ENCODE measurements at regions not wholly inside any gene's neighbourhood (a gene's known extent, or its start where the extent isn't known, plus 50 kb on each side); places are given as distances from the start of the nearest gene placed in this dataset.
"Not testable (repeated sequence)": the region's sequence is repeated elsewhere in the genome, so short reads cannot be mapped to it uniquely, and the experiment has no call there.

- DNase-seq, result no peak
These were observed 264.2 kb downstream of the BCL11B start for GRCh38 chr14:99007795-99008194.

GRCh38 chr14:99009871-99010270 lies 262.1 kb downstream of the BCL11B start:
- no peak for DNase-seq

DNA sequence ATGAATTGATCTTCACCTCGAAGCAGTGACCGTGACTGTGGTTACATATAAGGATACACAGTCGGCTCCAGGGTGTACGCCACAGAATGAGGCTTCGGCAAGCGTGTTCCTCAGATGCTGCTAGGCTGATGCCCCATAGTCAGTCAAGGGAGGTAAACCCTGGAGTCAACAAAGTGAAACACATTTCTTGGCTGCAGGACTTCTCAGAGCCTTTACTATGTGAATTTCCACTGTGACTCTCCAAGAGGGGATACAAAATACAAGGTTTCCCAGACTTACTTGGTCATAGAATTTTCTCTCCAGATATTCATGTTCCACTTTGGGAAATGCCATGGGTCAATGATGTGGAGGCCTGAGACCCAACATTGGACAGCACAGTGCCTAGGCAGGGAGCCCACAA lies 260.6 kb downstream of the BCL11B start:
- DNase-seq, result no peak

DNA sequence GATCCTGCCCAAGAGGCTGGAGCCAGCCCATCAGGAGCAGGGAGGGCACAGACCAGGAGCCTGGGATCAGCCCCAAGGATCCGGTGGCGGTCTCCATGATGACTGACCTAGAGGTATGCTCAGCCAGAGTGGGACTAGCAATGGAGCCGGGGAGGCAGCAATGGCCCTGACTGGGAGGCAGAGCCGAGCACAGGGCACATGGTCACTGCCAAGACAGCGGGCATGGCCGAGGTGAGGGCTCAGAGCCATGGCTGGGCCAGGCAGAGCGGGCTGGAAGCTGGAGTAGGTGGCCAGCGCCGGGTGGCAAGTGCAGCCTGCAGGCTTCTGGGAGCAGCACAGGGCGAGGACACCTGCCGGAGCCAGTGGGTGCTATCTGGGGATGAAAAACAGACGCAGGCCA lies 259.3 kb downstream of the BCL11B start:
- no peak for DNase-seq

- no peak for DNase-seq
These were observed 256.2 kb downstream of the BCL11B start for GRCh38 chr14:99015833-99016232.

- DNase-seq, result no peak
These were observed 248.6 kb downstream of the BCL11B start for GRCh38 chr14:99023371-99023770.

DNA sequence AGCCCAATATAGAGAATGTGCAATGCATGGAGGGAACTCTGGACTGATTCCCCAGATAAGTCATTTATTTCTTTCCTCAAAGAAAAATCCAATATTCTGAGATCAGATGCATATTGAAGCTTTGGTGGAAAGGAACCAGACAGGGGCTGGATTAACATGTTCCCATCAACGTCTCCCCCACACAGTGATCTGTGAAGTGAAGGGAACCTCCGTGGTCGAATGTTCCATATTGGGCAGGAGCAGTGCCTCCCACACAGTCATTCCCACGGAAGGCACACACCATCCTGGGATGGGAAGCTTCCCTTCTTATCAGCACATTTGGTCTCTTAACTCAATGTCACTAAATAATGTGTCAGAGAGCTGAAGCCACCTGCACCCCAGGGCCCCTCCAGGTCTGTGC lies 247.1 kb downstream of the BCL11B start:
- DNase-seq, result no peak

- DNase-seq, result no peak
These were observed 246.6 kb downstream of the BCL11B start for GRCh38 chr14:99025418-99025817.

DNA sequence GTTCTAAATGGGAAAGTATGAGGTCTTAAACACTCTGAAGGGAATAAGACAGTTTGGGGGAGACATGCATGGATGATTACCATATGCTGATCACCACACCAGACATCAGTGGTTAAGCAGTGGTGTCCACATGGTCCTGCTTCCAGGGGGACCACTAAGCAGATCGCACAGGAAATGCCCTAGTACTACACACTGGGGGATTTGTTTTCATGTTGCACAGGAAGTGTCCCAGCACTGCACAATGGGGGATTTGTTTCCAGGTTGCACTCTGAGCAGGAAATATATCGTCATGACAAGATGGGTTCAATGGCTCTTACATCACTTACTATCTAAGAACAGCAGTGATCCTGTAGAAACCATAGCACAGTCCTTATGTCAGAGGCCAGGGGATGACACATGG lies 245.5 kb downstream of the BCL11B start:
- no peak for DNase-seq

DNA sequence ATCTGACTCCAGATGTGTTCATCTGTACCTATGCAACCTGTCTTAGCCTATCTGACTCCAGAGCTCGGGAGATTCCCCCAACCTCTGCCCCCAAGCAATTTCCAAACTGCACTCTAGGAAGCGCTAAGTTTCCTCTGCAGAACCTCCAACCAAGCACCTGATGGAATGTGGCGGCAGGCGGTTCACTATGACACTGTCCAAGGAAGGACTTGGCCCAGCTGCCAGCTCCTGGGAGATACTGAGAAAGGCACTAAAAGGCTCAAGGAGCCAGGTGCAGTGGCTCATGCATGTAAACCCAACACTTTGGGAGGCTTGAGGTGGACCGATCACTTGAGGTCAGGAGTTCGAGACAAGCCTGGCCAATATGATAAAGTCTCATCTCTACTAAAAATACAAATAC lies 244.0 kb downstream of the BCL11B start:
- no peak for DNase-seq

GRCh38 chr14:99028521-99028920 lies 243.5 kb downstream of the BCL11B start:
- DNase-seq, result no peak

DNA sequence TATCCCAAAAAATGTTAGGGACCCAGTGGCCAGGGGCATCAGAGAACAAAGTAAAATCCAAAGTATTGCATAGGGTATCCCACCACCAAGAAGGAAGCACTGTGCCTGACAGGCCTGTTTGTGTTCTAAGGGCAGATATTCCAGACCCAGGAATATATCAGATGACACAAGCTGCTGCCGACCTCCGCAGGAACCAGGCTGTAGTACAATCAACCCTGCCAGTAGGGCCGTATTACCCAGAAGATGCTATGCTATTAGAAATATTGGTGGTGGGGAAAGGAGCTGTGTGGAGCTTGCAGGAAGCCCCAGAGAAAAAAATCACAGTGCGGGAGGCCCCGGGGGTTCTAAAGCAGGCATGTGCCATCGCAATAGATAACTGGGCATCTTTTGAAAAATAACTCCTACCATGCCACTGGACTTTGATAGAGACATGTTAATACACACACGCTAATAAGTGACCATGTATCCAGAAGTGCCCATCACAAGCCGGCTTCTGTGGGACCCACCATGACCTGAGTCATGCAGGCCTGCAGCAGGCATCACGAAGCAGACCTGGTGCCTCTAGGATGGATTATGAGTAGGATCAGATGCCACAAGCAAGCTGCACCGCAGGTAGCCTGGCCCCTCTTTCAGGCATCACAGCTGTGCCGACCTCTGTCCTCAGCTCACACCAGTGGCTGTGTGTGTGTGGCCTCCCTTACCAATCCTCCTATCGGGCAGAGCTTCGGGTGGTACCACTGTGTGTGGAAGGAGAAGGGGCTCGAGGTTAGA lies 242.7 kb downstream of the BCL11B start:
- no peak for DNase-seq

DNA sequence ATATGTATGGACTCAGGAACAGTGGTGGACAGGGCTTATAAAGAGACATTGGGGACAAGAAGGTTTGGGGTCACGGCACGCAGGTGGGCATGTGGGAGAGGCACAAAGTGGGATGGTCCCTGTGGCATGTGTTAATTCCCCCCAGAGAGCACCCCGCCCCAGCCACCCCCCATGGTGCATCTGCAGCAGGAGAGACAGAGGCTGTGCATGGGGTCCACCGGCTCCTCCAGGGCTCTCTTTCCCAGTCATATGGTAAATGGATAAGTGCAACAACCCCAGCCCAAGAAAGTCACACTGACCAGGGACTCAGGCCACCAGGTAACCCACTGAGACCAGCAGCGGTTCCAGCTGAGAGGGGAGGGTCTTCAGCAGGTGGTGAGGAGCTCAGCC lies 242.1 kb downstream of the BCL11B start:
- DNase-seq, result no peak

- DNase-seq, result no peak
These were observed 241.5 kb downstream of the BCL11B start for GRCh38 chr14:99030454-99030853.

DNA sequence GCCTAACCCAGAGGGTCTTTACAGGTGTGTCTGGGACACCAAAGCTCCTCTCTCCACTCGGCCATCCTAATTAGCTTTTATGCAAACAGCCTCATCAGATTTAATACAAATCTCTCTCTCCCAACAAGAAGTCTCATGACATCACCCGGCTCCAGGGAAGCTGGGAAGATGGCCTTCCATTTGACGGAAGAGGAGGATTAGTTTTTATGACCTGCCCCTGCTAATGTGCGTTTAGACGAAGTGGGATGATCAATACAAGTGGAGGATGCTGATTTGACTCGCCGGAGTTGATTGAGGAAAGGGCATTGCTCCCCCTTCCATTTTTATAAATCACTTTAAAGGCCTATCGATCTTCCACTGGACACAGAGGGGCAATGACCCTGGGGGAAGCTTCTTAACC lies 239.2 kb downstream of the BCL11B start:
- DNase-seq, result no peak

- DNase-seq, result no peak
These were observed 238.0 kb downstream of the BCL11B start for GRCh38 chr14:99033951-99034350.

- DNase-seq, result no peak
These were observed 237.3 kb downstream of the BCL11B start for GRCh38 chr14:99034711-99035171.

- DNase-seq, result no peak
These were observed 236.7 kb downstream of the BCL11B start for GRCh38 chr14:99035268-99035667.

GRCh38 chr14:99035712-99036610 lies 236.0 kb downstream of the BCL11B start:
- DNase-seq, result no peak

- DNase-seq, result peak; percentile 25
These were observed 235.2 kb downstream of the BCL11B start for GRCh38 chr14:99036611-99037293.

- DNase-seq, result not testable (repeated sequence)
These were observed 234.7 kb downstream of the BCL11B start for GRCh38 chr14:99037326-99037725.

DNA sequence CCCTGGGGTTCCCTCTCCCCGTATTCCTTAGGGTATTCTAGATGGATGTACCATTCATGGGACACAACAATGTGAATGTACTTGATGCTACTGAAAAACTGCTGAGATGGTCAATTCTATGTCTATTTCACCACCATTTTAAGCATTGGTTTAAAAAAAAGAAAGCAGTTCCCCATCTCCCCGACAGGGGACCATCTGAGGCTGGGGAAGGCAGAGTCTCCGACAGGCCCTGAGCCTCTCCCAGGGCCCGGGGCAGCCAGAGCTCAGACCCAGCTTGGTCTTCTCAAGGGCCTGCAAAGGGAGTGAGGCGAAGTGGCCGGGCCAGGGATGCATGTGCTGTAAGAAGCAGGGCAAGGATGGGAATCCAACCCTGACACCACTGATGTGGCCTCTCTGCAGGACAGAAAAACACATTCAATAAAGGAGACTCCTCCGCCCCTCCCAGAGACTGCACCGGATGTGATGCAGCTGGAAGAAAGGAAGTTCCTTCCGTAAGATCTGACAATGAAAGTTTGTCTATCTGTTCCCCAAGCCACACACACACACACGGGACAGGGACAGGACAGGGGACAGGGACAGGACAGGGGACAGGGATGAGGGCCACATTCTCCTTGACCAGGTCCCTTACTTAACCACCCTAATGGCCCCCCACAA lies 234.1 kb downstream of the BCL11B start:
- no peak for DNase-seq

DNA sequence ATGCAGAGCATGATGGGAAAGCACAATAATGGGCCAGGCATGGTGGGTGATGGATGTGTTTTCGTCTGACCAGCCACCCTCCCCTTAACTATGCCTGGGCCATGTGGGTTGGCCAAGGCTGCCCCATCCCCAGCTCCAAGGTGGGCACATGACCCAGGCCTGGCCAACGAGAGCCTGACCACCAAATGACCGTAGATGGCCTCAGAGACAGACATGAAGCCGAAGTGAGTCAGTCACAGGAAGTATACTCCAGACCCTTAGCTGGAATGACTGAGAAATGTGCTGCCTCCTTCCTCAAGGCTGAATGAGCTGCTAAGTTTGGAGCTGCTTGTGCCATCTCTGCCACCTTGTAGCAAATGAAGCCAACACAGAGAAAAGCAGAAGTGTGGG lies 233.6 kb downstream of the BCL11B start:
- DNase-seq, result no peak
